ENCODE measurements at regions not wholly inside any gene's neighbourhood (a gene's known extent, or its start where the extent isn't known, plus 50 kb on each side); places are given as distances from the start of the nearest gene placed in this dataset.
"Not testable (repeated sequence)": the region's sequence is repeated elsewhere in the genome, so short reads cannot be mapped to it uniquely, and the experiment has no call there.

DNA sequence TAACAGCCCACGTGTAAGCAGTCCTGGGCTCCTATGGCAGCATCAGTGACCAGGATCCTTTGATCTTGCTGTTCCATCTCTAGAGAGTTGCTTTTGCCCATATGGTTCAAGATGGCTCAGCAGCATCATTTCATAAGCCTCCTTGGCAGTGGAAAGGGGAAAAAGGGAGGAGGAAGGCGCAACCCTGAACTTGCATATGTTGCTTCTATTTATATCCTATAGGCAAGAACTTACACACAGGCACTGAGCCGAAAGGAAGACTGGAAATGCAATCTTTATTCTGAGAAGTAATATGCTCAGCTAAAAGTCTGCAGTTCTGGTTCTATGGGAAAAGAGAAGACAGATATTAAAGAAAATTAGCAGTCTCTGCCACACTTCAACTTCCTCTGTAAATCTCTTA is 167.7 kb upstream of the PLXNC1 start:
- no peak for DNase-seq

DNA sequence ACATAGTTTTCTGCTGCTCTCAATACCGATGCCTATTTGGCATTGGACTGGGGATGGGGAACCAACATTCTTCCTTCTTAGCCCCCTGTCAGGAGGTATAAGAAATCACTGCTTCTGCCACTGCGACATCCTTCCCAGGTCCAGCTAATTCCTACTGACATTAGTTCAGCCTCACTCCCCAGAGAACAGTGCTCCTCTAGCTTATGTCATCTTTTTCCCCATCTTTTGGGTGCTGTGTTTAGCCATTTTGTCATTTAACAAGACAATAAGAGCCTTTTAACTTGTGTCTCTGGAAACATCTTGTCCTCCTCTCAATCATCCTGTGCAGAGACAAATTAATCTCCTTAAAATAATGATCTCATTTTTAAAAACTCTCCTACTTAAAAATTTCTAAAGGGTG is 167.0 kb upstream of the PLXNC1 start:
- DNase-seq = no peak

DNA sequence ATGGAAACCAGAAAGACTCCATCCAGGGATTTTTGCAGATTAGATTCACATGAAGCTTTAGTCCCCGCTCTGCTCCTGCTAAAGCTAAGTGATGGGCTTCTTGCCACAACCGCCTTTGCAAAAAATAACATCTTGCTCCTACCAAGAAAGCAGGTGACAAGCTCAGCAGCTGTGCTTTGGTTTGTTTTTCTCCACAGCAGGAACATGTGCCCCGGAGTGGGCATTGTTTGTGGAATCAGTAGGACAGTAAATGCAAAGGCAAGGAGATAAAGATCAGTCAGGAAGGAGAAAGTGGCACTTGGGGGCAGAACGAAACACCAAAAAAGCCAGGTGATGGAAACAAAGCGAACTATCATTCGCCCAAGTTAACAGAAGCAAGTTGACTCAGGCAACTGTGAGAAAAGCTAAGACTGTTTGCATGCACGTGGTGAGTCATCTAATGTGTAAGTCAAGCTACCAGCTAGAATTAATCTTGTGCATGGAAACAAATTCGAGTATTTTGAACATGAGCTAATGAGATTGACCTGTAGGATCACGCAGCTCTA is 165.5 kb upstream of the PLXNC1 start:
- DNase-seq = no peak

DNA sequence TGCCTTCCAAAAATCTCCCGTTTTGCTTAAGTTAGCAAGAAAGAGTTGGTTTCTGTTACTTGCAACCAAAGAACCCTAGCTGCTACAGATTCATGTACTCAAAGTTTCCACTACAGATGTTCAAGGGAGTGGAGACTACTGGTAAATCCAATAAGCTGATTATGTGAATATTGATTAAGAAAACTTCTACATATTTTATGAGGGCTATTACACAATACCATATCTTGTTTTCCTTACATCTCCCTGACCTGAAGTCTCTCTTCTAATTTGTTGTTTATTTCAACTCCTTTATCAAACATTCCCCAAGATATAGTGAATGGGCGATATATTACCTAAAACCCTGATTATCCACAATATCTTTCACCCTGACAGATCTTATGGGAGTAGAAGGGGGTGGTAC is 164.4 kb upstream of the PLXNC1 start:
- no peak for DNase-seq

DNA sequence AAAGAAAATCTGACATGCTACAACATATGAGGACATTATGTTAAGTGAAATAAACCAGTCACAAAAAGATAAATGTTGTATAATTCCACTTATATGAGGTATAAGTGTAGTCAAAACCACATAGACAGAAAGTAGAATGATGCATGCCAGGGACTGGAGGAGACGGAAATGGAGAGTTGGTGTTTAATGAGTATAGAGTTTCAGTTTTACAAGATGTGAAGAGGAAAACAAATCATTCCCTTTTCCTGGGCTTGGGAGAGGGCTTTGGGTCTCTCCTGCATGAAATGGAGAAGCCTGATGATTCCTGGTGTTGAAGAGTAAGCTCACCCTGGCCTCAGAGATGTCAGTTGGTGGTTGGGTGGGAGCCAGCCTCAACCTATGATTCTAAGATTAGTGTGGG is 158.4 kb upstream of the PLXNC1 start:
- no peak for DNase-seq

DNA sequence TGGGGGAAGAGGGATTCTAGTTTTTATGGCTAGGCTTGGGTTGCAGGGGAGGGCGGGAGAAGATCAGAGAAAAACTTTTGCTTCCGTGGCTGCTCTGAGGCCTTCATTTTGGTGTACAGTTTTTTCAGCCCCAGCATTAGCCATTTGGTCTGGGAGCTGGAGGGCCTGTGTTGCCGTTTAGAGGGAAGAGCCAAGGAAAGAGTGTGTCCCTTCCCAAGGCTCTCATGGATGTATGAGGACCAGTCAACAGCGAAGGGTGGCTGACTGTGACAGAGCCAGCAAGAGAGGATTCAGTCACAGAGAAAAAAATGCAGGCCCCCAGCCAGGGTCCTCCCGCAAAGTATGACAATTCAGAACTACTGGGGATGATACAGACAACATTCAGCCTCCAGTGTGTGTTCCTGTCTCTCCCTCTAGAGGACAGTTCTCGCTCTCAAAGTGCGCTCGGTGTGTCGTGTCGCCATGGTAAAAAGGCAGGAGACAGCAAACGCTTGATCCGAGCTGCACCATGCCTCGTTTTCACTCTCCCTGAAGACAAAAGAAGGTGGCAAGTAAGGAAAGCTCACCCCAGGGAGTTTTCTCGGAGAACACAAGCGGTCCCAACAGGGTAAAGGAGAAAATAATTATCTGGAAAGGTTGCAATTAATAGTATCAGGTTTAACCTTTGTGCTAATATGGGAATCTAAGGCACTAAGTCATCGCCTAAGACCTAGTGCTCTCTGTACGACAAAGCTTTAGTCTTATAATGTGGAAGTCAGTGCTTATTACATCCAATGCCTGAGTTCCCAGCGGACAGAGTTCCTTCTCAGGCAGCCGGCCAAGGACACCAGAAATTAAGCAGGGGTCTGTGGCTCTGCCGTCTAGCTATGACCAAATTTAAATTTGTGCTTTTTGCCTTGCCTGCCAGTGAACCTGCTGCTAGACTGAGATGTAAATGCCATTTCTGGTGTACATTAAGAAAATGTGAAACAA is 157.3 kb upstream of the PLXNC1 start:
- no peak for DNase-seq

DNA sequence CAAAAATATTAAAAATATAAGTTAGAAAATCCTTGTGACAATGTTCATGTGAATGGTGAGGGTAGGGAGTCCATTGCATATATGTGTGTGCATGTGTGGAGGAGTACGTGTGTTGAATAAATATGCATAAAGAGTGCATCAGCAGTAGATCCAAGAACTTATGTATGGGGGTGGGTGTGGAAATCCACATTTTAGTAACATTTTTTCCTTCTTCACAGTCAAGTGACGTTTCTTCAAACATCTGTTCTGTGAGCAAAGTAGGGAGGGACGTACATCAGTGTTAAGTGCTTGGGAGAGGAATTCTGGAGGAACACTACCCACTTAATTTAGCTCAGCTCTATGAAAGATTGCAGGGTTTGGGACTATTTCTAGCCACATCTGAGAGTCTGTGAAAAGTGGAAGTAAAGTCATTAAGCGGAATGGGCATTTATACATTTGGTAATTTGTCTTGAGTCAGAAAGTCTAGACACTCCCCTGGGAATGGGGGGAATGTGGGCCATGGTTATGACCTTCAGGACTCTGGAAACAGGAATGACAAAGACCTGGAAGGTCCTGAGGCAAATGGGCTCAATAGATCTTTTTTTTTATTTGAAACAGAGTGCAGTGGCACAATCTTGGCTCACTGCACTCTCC is 156.4 kb upstream of the PLXNC1 start:
- no peak for DNase-seq

DNA sequence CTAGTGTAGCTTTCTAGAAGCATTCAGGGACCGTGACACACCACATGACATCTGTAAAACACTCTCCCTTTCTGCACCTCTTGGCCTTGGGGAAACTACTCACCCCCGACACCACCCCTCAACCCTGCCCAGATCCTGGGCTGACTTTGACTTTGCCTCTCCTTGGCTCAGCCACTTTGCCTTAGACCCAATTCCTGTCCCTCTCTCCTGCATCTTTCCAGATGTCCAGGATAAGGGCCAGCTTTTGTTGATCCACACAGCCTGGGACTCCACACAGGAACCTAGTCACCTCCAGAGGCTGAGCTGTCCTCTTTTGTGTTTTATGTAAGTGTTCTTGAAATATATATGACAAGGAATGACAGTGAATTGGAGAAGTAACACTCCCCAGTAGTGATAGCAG is 153.7 kb upstream of the PLXNC1 start:
- DNase-seq = no peak

DNA sequence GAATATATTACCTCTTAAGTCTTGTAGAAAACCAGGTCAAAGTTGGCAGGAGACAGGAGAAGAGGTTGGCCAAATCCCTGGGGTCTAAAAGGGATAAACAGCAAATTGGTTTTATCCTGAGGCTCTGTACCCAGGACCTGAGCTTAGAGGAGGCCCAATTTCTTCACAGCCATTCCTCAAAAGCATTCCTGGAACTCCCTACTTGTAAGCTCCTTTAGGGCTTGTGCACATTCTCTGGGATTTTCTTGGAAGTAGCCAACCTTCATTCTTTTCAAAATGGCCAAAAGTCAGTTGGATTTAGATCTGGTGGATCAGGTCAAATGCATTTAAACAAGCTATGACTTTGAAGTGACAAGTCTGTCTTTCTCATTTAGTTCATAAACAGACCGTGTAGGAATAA is 152.1 kb upstream of the PLXNC1 start:
- no peak for DNase-seq

DNA sequence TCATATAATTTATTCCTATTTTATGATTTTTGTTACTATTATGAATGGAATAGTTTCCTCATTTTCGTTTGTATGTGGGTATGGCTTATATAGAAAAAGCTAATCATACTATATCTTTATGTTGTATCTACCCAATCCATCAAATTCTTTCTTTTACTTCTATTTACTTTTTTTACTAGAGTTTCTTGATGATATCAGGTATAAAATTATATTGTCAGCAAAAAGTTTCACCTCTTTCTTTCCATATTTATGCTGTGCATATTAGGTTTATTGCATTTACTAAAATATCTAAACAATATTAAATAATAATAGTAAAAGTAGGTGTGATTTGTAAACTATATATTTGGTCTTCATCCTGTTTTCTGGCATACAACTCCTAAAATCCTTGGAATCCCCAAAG is 146.7 kb upstream of the PLXNC1 start:
- no peak for DNase-seq

DNA sequence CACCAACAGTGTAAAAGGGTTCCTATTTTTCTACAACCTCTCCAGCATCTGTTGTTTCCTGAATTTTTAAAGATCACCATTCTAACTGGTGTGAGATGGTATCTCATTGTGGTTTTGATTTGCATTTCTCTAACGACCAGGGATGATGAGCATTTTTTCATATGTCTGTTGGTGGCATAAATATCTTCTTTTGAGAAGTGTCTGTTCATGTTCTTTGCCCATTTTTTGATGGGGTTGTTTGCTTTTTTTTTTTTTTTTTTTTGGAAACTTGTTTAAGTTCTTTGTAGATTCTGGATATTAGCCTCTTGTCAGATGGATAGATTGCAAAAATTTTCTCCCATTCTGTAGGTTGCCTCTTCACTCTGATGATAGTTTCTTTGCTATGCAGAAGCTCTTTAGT is 145.5 kb upstream of the PLXNC1 start:
- not testable (repeated sequence) for DNase-seq

DNA sequence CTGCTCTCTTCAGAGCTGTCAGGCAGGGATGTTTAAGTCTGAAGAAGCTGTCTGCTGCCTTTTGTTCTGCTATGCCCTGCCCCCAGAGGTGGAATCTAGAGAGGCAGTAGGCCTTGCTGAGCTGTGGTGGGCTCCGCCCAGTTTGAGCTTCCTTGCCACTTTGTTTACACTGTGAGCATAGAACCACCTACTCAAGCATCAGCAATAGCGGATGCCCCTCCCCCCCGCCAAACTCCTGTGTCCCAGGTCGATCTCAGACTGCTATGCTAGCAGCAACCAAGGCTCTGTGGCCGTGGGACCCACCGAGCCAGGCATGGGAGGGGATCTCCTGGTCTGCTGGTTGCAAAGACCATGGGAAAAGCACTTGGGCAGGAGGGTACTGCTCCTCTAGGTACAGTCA is 140.5 kb upstream of the PLXNC1 start:
- peak; percentile 24 for DNase-seq

DNA sequence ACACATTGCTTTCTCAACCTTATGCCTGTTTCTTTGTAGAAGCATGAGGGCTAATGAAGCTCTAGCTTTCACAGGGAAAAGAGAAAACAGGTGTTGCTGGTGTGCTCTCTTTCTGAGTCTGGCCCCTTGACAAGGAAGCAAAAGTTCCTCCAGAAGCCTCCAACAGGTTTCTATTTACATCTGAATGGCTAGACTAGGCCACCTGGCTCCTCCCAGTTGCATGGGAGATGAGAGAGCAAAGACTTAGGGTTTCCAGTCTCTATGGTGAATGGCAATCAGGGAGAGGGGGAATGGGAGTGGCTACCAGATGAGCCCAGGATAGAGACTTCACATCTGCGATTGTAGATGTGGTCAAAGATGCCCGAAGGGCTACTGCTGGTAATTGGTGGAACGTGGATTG is 138.1 kb upstream of the PLXNC1 start:
- no peak for DNase-seq

DNA sequence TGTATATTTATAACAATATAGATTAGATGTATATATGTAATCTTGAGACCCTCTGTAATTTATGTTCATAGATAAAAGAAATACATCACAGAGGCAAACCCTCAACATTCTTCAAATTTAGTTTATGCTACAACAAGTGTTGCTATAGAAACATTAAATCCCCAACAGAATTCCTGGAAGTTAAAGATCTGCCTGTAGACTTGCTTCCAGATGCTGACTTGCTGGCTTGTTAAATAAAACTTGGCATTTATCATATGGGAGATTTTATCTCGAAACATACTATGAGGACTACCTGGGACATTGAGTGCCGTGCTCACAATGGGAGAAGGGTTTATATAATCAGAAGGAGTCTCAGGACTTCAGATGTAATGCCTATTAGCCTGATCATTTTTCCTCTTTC is 136.3 kb upstream of the PLXNC1 start:
- no peak for DNase-seq

DNA sequence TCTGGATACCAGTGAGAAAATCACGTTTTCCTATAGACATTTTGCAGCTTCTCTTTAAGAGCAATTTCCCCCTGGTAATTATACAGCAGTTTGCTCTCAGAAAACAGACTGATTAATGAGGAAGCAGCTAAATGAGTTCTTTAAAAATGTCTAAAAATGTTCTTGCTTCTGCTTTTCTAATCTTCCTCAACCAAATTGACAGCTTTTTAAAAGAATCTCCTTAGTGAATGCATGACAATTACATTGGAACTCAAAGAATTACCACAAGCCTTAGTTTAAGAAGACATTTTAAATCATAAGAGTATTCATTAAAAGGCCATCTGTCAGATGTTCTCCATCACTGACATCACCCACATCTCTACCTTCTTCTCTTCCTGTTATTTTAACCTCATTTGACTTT is 135.8 kb upstream of the PLXNC1 start:
- DNase-seq = no peak

DNA sequence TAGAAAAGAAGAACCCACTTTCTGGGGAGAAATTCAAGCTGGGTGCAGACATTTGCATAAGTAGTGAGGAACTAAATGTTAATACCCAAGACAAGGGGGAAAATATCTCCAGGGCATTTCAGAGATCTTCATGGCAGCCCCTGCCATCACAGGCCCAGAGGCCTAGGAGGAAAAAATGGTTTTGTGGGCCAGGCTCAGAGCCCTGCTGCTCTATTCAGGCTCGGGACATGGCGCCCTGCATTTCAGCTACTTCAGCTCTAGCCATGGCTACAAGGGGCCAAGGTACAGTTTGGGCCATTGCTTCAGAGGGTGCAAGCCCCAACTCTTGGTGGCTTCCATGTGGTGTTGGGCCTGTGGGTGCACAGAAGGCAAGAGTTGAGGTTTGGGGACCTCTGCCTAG is 131.1 kb upstream of the PLXNC1 start:
- not testable (repeated sequence) for DNase-seq

DNA sequence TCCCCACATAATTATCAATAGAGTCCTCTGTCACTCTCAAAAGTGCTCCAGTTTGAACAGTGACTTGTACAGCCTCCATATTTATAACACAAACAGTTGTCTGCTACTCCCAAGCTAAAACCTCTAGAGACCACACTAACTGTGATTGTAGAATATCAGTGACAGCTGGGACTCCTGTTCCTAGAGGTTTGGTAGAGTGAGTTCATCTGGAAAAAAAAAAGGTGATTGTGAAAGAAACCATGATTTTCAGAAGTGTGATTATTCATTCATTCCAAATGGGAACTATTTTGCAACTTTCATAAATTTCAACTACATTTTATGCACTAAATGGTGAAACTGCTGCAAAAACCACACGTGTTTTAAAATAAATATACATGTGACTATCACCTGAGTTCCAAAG is 128.0 kb upstream of the PLXNC1 start:
- no peak for DNase-seq

DNA sequence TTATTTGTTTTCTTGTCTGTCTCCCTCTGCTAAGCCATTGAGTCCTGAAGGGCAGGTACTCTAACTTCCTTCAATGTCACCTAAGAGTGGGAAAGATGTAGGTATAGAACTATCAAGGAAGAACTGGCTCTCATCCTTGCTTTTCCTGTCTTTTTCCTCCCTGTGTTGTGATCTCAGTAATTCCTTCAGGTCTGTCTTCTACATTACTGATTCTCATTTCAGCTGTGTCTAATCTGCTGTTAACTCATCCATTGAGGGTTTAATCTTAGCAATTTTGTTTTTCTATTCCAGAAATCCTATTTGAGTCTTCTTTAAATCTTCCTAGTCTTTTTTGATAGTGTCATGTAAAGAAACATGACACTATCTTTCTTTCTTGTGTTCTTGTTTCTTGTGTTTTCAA is 124.5 kb upstream of the PLXNC1 start:
- no peak for DNase-seq

DNA sequence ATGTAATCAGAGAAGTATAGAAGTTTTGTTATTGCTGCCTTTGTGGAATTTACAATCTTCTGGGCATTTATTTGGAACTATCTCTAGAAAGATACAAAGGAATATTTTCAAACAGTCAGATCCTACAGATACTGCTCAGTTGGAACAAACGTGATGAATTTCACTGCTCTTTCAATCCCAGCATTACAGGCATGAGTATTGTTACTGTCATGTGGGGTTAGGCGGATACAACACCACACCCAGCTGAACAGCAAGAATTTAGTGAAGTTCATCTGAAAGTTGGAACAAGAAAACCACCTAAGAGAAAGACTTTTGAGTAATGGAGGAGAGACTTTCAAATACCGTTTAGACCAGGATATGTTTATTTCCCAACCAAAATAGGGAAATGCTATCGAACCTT is 123.3 kb upstream of the PLXNC1 start:
- no peak for DNase-seq

DNA sequence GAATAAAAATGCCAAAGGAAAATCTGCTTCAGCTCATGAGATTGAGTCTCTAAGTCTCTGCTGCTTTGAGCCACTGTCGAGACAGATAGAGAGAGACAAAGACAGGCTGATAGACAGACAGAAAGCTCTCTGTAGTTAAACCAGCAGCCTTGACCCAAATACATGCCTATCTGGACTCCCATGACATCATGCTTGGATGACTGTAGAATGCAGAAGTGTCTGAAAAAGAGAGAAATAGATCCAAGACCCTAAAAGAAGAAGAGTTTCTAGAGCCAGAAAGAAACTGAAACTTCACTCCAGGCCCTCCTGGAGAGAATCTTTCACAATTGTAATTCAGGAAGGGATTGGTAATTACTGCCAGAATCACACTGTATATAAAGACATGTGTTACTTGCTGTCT is 122.6 kb upstream of the PLXNC1 start:
- DNase-seq = no peak

DNA sequence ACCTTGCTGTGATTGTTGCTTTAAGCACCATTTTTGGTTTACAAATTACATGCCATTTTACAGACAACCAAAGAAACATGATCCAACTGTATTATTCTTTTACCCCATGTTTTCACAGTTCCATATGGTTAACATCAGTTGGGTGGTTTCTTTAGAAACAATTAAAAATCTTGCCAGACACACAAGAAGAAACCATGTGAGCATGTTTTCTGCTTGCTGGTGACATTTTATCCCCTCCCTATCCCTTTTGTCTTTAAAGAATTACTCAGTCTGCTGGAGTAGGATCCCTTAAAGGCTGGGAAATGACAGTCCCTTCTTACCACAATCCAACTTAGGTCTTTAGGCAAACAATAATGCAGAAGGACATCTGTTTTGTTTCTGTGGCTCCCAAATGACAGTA is 121.8 kb upstream of the PLXNC1 start:
- DNase-seq = no peak

DNA sequence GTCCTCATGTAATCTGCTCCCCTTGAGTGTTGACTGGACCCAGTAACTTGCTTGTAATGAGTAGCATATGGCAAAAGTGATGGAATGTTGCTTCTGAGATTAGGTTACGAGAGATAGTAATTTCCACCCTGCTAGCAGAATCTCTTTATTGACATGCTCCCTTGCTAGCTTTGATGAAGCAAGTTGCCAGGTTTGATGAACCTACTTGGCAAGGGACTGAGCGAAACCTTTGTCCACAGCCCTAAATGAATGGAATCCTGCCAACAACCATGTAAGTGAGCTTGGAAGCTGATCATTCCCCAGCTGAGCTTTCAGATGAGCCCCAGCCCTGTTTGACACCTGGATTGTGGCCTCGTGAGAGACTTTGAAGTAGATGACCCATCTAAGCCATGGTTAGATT is 120.8 kb upstream of the PLXNC1 start:
- no peak for DNase-seq

DNA sequence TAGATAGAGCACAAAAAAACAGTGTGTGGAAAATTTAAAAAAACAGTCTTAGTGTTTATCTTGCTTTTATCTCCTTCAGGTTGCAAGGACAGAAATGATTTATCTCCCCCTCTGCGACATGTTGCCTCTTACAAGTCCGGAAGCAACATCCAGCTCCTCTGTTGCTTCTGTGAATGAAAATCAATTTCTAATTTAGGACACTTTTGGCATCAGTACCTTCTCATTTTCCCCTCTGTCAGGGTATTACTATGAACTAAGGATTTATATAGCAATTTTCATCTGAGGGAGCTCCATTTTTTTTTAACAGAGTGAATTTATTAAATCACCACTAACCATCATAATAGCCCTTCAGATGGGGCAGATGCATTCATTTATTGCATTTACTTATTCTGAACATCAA is 116.6 kb upstream of the PLXNC1 start:
- DNase-seq = no peak

DNA sequence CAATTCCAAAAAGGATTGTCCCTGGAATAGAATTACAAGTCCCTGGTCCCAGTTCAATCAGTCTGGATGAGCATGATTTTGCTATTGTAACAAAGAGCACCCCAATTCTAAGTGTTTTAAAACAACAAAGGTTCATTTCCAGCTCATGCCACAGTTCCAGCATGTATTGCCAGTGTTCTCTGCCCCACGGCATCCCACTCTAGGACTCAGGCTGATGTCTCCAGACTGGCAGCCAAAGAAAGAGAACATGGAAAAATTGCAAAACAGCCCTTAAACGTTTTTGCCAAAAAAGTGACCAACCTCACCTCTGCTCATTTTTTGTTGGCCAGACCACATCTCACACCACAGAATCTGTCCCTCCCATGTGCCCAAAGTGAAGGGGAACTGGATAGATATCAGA is 116.0 kb upstream of the PLXNC1 start:
- no peak for DNase-seq
